ENCODE measurements at regions not wholly inside any gene's neighbourhood (a gene's known extent, or its start where the extent isn't known, plus 50 kb on each side); places are given as distances from the start of the nearest gene placed in this dataset.

GRCh38 chr2:45256867-45257641 lies 247.8 kb upstream of the SIX2 start:
- Histone ChIP-seq H3K4me3 (ENCODE audit: low read length) (no peak overlapping the region), H2AFZ (ENCODE audit: low read depth, low read length) (no peak overlapping the region), H3K4me2 (ENCODE audit: low read length) (no peak overlapping the region), H3K79me2 (replicated peaks; ENCODE audit: insufficient read depth, low read length) (no peaks in the 10 kb centered on the region), H4K20me1 (ENCODE audit: insufficient read depth) (no peaks in the 10 kb centered on the region), H3F3A (ENCODE audit: insufficient read depth, low read length, poor library complexity, severe bottlenecking) (no peaks in the 10 kb centered on the region), H3K27ac (ENCODE audit: low read length) (no peak overlapping the region), H3K9me3 (ENCODE audit: low read length) (no peaks in the 10 kb centered on the region), H3K36me3 (ENCODE audit: insufficient read depth, low read length) (no peaks in the 10 kb centered on the region), H3K9ac (ENCODE audit: low read length) (no peak overlapping the region), H3K9me2 (ENCODE audit: insufficient read depth, low read length) (no peaks in the 10 kb centered on the region), H3K27me3 (ENCODE audit: insufficient read depth, low read depth, low read length) (no peaks in the 10 kb centered on the region)
- no peak for TF ChIP-seq TAF1 (IDR thresholded peaks at IDR 0.05; ENCODE audit: low read depth)
- no peak for TF ChIP-seq EP300 (conservative IDR thresholded peaks at IDR 0.05; ENCODE audit: poor library complexity, severe bottlenecking)
- no peak for TF ChIP-seq EZH2 (IDR thresholded peaks at IDR 0.05; ENCODE audit: borderline replicate concordance, insufficient read depth, low read length, poor library complexity, severe bottlenecking)
- TF ChIP-seq REST (IDR thresholded peaks at IDR 0.05; ENCODE audit: borderline replicate concordance) = no peak
- no peak for TF ChIP-seq RAD21 (conservative IDR thresholded peaks at IDR 0.05)
- TF ChIP-seq POLR2AphosphoS5 (IDR thresholded peaks at IDR 0.05) = no peak
- no peak for TF ChIP-seq MXI1 (conservative IDR thresholded peaks at IDR 0.05; ENCODE audit: poor library complexity, severe bottlenecking)
- TF ChIP-seq, protein P1, sequence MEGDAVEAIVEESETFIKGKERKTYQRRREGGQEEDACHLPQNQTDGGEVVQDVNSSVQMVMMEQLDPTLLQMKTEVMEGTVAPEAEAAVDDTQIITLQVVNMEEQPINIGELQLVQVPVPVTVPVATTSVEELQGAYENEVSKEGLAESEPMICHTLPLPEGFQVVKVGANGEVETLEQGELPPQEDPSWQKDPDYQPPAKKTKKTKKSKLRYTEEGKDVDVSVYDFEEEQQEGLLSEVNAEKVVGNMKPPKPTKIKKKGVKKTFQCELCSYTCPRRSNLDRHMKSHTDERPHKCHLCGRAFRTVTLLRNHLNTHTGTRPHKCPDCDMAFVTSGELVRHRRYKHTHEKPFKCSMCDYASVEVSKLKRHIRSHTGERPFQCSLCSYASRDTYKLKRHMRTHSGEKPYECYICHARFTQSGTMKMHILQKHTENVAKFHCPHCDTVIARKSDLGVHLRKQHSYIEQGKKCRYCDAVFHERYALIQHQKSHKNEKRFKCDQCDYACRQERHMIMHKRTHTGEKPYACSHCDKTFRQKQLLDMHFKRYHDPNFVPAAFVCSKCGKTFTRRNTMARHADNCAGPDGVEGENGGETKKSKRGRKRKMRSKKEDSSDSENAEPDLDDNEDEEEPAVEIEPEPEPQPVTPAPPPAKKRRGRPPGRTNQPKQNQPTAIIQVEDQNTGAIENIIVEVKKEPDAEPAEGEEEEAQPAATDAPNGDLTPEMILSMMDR (IDR thresholded peaks at IDR 0.05; ENCODE audit: poor library complexity, severe bottlenecking) = no peak
- TF ChIP-seq SMC3 (conservative IDR thresholded peaks at IDR 0.05; ENCODE audit: poor library complexity) = no peak

DNA sequence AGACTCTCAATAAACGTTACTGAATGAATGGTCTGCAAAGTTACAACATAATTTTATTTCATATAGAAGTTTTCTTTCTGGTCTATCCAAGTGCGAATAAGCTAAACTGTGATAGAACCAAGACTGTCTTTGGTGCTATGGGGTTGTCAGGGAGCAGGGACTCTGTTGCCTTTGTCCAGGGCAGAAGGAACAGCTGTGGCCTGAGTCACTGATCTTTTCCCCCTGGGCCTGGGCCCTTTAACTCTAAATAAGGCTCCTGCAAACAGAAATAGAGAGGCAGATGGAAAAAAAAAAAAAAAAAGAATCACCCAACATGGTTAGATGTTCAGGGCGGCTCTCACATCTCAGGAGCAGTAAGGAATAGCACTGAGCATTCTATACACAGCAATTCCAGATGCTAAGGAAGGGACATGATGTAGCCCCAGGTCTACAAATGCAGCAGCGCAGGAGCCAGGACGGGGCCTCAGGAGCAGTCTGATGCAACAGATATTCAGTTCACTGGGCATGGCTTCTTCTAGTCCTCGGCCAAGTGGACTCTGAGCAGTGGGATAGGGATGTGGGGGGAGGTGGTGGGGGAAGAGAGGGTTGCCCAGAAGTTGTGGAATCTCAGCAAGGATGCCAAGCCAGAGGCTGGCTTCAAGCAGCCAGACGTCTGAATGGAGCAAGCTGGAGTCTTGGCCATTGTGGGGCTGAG lies 247.1 kb upstream of the SIX2 start:
- TF ChIP-seq REST (IDR thresholded peaks at IDR 0.05; ENCODE audit: borderline replicate concordance) (no peak), RAD21 (conservative IDR thresholded peaks at IDR 0.05) (no peak), EZH2 (IDR thresholded peaks at IDR 0.05; ENCODE audit: borderline replicate concordance, insufficient read depth, low read length, poor library complexity, severe bottlenecking) (no peak), MXI1 (conservative IDR thresholded peaks at IDR 0.05; ENCODE audit: poor library complexity, severe bottlenecking) (no peak), EP300 (conservative IDR thresholded peaks at IDR 0.05; ENCODE audit: poor library complexity, severe bottlenecking) (no peak), TAF1 (IDR thresholded peaks at IDR 0.05; ENCODE audit: low read depth) (no peak), SMC3 (conservative IDR thresholded peaks at IDR 0.05; ENCODE audit: poor library complexity) (no peak), POLR2AphosphoS5 (IDR thresholded peaks at IDR 0.05) (no peak)
- TF ChIP-seq, protein P1 (IDR thresholded peaks at IDR 0.05; ENCODE audit: poor library complexity, severe bottlenecking) = no peak
- no peaks in the 10 kb centered on the region for H4K20me1 ChIP-seq (ENCODE audit: insufficient read depth)
- no peak overlapping the region for H3K9ac ChIP-seq (ENCODE audit: low read length)
- H3K27ac ChIP-seq (ENCODE audit: low read length) = no peak overlapping the region
- H3K79me2 ChIP-seq (replicated peaks; ENCODE audit: insufficient read depth, low read length) = no peaks in the 10 kb centered on the region
- H3K36me3 ChIP-seq (ENCODE audit: insufficient read depth, low read length) = no peaks in the 10 kb centered on the region
- no peaks in the 10 kb centered on the region for H3K27me3 ChIP-seq (ENCODE audit: insufficient read depth, low read depth, low read length)
- no peaks in the 10 kb centered on the region for H3K9me2 ChIP-seq (ENCODE audit: insufficient read depth, low read length)
- no peak overlapping the region for H3K4me3 ChIP-seq (ENCODE audit: low read length)
- no peak overlapping the region for H3K4me2 ChIP-seq (ENCODE audit: low read length)
- no peak overlapping the region for H2AFZ ChIP-seq (ENCODE audit: low read depth, low read length)
- H3K9me3 ChIP-seq (ENCODE audit: low read length) = no peaks in the 10 kb centered on the region
- H3F3A ChIP-seq (ENCODE audit: insufficient read depth, low read length, poor library complexity, severe bottlenecking) = no peaks in the 10 kb centered on the region
